GM18511 (cell line): ENCODE measurements at regions not wholly inside any gene's neighbourhood (a gene's known extent, or its start where the extent isn't known, plus 50 kb on each side); places are given as distances from the start of the nearest gene placed in this dataset.
"Not testable (repeated sequence)": the region's sequence is repeated elsewhere in the genome, so short reads cannot be mapped to it uniquely, and the experiment has no call there.

Experiments
- ATAC-seq: cut with Tn5 transposase; IDR thresholded peaks from one replicate; pipeline ENCODE4 v1.9.1; 2021; ENCODE audit warnings: mild to moderate bottlenecking, moderate library complexity; ENCODE audit not compliant: unreplicated experiment

- no peak for ATAC-seq
These were observed 50.6 kb upstream of the FER start for GRCh38 chr5:108696951-108697715.

DNA sequence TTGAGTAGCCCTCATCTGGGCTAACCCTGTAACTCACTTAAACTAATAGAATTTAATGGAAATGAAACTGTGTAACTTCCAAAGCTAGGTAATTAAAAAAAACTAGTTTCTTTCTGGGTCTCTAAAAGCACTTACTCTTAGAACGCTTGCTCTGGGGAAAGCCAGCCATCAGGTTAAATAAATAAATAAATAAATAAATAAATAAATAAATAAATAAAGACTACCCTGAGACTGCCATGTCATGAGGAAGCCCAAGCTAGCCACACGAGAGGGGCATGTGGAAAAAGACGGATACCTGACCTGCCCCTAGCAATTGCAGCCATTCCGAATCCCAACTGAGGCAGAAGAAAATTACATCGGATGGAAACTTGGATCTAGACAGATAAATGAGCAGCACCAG, 51.3 kb upstream of the FER start:
- ATAC-seq, result no peak

- ATAC-seq, result peak; percentile 15
These were observed 59.2 kb upstream of the FER start for GRCh38 chr5:108688485-108688884.

DNA sequence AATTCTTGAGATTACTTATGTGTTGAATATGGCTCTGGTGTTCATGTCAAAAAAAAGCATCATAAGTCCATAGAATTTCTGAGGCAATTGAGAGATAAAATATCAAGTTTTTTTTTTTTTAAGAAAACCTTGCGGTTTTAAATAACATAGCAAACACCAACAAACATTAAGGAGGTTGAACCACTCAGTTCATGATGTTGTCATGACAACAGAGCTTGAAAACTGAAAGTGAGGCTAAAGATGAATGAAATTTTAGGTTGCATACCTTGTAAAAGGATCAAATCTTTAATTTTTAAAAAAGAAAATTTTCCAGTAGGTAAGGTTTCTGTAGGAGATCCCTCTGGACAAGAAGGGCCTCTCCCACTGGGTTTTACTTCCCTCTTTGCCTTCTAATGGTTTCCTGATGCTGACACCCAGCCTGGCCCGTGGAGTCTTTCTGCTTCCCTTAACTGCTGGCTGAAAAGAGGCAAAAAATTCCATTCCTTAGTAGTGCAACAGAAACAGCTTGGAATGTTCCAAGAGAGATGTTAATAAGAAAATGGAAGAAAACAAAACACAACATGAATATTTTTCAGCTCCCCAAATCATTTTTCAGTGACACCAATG, 60.0 kb upstream of the FER start:
- peak; percentile 72 for ATAC-seq

DNA sequence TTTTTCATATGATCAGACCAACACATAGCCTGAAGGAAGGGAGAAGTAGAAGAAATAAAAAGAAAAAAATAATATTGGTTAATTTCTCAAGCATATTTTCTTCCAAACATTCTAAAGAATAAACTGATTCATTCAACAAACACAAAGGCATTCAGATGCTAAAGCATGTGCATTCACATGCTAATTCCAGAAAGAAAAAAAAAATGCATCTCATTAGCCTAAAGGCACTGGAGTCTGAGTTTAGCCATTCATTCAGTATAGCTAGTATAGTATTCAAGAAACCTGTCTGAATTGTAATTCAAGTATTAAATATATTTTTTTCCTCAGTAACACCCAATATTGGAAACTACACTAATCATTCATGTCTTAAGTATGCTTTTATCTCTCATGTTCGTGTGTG, 61.0 kb upstream of the FER start:
- ATAC-seq, result no peak

DNA sequence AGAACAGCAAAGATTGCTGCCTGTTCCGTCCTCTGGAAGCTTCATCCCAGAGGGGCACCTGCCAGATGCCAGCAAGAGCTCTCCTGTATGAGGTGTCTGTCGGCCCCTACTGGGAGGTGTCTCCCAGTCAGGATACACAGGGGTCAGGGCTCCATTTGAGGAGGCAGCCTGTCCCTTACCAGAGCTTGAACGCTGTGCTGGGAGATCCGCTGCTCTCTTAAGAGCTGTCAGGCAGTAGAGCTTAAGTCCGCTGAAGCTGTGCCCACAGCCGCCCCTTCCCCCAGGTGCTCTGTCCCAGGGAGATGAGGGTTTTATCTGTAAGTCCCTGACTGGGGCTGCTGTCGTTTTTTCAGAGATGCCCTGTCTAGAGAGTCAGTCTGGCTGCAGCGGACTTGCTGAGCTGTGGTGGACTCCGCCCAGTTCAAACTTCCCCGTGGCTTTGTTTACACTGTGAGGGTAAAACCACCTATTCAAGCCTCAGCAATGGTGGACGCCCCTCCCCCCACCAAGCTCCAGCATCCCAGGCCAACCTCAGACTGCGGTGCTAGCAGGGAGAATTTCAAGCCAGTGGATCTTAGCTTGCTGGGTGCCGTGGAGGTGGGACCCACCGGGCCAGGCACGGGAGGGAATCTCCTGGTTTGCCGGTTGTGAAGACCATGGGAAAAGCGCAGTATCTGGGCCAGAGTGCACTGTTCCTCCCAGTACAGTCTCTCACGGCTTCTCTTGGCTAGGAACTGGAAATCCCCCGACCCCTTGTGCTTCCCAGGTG, 62.1 kb upstream of the FER start:
- ATAC-seq, result not testable (repeated sequence)

- ATAC-seq, result peak; percentile 97
These were observed 66.4 kb upstream of the FER start for GRCh38 chr5:108681079-108681921.

GRCh38 chr5:108678091-108678490, 69.6 kb upstream of the FER start:
- ATAC-seq, result no peak

GRCh38 chr5:108675736-108676135, 72.0 kb upstream of the FER start:
- ATAC-seq, result no peak

- ATAC-seq, result no peak
These were observed 75.1 kb upstream of the FER start for GRCh38 chr5:108672639-108673038.

DNA sequence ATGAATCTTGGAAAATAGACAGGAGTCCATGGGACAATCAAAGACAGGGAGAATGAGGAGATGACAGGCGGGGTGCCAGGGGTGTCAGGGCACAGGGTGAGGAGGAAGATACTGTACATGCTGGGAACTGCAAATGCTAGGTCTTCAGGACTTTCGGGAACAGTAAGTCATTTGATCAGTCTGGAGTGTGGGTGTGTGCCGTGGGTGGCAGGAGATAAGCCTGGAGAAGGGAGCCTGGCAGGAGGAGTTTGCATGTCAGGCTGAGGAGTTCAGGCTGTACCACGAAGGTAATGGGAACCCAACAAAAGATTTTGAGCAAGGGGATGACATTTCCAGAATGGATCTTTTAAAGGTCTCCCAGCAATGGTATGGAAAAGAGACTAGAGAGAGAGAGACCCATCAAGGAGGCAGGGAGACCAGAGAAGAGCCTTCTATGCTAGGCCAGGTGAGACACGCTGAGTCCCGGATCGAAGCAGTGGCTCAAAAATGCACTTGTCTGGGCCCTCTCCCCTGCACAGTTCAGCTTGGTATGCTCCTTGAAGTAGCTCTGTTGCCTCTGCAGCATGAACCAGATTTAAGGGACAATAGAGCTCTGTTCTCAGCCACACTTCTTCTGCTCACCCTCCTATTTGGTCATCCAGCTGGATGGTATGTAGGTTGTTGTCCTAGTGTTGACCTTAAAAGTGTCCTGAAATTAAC, 77.0 kb upstream of the FER start:
- no peak for ATAC-seq

DNA sequence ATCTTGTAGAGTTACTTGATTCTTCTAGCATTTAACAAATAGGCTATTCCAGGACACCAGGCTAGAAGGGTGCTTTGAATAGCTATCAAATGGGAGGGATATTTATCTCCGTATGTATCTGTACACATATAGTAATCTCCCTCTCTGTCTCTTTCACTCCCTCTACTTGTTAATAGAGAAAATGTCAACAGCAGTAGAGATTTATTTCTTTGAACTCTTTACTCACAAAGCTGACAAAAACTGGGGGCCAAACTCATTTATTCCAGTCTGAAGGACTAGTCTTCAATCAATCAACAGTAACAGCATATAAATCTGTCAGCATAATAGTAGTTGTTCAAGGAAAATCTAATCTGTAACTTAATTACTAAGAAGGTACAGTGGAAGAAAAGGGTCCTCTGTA, 78.2 kb upstream of the FER start:
- no peak for ATAC-seq

- no peak for ATAC-seq
These were observed 86.0 kb upstream of the FER start for GRCh38 chr5:108661590-108662219.

GRCh38 chr5:108661024-108661423, 86.7 kb upstream of the FER start:
- no peak for ATAC-seq

DNA sequence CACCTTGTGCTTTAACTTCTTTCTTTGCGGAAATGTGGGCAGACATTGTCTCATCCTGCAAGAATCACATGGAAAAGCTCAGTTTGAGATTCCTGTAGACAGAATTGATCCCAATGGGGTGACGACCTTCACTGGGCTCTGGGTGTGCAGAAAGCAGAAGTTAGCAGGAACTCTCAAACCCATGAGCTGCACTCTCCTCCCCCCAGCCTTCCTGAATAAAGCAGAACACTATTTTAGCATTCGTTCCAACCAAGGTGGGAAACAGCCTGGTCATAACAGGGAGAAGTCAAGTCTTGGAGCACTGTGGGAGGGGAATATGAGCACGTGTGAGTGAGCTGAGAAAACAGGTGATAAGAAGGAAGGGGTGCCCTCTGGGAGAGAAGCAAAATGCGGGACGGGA, 87.4 kb upstream of the FER start:
- ATAC-seq, result no peak

- no peak for ATAC-seq
These were observed 88.2 kb upstream of the FER start for GRCh38 chr5:108659531-108659930.

DNA sequence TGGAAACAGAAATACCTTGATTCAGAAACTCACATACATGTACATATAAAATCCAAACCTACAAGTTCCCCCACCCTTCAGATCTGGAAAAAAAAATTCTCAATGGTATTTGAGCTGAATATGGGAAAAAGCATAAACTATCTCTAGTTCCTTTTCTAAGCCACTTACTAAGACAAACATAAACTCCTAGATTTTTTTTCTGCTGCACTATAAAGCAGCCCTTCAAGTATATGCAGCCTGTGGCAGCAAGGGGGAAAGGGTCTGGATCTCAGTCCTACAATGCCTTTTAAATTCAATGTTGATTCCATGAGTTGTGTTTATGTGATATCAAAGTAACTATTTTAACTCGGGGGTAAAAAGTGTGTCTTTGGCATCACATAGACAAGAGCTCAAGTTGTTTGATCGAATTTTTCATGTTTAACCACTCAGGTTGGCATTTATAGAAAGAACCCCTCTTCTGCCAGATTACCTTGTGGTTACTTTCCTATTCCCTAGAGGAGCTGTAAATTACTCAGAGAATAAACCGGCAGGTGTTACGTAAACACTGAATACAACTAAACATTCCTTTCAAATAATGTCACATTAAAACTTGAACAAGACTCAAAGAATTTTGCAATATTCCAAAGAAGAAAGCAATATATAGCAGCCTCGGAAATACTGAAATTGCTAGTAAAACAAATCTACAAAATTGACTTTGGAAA, 91.8 kb upstream of the FER start:
- no peak for ATAC-seq

DNA sequence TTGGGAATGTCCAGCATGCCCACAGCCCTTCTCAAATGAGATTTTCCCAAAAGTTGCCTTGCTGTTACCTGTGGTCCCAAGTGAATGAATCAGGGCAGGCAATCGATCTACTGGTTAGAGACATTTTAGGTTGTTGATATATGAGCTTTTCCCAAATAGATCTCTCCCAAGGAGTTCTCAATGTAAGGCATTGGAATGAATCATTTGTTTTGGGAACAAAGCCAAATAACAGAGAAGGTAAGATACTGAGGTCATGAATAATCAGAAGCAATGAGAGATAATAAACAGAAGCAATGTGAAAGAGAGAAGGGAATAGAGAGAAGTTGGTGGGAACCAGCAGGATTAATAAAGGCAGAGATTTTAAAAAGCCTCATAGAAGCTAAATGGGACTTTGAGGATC, 93.6 kb upstream of the FER start:
- ATAC-seq, result no peak

- ATAC-seq, result no peak
These were observed 94.5 kb upstream of the FER start for GRCh38 chr5:108653201-108653600.
